GM19240 (cell line): ENCODE measurements at regions not wholly inside any gene's neighbourhood (a gene's known extent, or its start where the extent isn't known, plus 50 kb on each side); places are given as distances from the start of the nearest gene placed in this dataset.
"Not testable (repeated sequence)": the region's sequence is repeated elsewhere in the genome, so short reads cannot be mapped to it uniquely, and the experiment has no call there.

ENCODE experiments used
- DNase-seq: peaks from one replicate; pipeline ENCODE4 v3.0.0; 2011; ENCODE audit warnings: low spot score; ENCODE audit not compliant: insufficient read length

DNA sequence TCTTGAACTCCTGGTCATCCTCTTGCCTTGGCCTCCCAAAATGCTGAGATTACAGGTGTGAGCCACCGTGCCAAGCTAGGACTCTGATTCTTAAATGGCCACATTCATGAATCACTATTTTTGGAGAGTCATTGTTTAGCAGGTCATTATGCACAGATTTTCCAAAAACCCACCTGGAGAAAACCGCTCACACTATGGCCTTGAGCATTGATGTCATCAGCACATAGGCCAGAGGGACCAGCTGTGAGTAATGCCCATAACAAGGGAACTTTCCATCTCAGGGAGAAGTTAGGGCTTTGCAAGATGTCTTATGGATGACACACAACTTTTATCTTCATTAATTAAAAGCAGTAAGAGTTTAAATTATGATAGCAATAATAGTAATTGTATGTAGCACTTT lies 86.4 kb upstream of the KIF5B start:
- no peak for DNase-seq

DNA sequence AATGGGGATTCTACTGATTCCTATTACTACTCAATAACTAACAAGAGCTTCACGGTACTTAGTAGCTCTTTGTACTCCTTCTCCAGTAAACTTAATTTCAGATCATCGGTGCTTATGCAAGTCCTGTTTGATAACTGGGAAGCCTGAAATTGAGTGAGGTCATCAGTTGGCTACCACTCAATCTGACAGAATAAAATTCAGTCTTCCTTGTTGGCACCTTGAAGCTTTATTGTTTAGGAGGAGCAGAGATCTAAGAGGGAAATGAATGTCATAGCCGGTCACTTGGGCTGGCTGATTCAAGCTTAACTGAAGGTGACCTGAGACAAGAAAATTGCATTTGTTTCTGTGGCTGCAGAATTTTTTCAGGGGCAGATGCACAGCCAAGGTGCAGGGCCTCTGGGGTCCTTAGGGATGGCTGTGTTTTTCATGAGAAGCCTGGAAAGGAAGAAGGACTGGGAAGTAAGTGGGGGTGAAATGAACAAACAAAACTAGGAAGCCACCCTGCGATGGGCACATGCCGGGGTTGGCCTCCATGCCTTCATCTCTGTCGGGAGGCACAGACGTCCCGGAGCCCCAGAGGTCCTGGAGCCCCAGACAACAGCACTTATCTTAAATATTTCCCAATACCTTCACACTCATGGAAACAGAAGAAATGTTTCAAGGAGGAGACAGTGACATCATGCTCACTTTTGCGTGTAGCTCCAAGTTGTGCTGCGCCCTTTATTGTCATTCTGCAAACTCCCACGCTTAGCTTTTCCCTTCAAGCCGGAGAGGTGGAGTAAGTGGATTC lies 85.0 kb upstream of the KIF5B start:
- no peak for DNase-seq

GRCh38 chr10:32140403-32140802 lies 84.2 kb upstream of the KIF5B start:
- DNase-seq, result no peak

- no peak for DNase-seq
Measured at GRCh38 chr10:32139223-32140073, 83.2 kb upstream of the KIF5B start.

GRCh38 chr10:32136927-32137326 lies 80.7 kb upstream of the KIF5B start:
- not testable (repeated sequence) for DNase-seq

DNA sequence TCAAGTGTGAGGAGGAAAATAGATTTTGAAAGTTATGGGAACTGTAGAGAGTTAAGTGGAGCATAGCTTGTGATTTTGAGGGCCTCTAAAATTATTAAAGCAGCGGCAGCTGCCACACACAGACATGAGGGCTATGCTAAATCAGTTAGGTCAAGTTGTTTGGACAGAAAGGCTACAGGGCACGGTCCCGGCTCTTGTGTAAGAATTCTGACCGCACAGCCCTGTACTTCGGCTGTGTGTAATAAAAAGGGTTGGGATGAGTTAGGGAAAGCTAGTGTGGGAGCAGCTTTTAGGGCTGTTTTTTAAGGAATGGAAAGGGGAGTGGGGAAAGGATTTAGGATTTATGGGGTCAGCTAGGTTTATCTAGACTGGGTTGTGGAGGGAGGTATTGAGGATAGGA lies 79.6 kb upstream of the KIF5B start:
- DNase-seq, result not testable (repeated sequence)

DNA sequence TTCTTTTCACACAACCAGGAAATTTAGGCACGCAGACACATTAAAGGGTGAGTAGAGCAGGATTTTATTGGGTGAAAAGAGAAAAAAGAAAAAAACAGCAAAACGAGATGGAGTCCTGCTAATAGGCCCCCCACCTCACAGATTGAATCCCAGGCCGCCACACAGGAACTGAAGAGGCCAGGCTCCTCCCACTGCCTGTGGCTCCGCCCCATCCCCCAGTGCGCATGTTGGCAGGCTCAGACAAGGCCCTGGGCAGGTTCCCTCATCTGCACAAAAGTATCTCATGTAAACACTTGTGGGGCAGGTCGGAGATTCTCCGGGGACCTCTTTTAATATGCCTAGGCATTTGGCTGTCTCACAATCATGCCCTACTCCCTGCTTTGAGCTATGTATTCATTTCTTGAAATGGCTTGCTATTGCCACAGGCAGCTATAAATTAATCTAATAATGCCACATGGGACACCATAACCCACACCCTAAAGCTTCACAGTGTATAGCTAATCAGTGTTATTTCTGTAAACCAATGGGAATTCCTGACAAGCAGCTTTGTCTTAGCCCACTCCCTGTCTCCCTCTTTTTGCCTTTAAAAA lies 76.2 kb upstream of the KIF5B start:
- DNase-seq, result no peak

DNA sequence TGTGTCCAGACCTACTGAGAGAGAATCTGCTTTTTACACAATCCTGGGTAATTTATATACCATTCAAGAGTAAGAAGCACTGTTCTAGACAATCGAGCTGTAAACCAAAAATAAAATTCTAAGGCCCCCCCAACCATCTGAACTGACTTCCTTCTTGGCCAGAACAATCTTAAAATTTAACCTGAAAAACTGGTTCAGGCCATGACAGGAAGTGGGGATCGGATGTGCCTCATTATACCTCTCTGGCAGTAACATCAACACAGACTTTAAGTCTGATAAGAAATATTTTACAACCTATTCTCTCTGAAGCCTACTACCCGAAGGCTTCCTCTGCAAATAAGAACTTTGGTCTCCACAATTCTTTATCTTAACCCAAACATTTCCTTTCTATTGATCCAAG lies 75.2 kb upstream of the KIF5B start:
- no peak for DNase-seq

GRCh38 chr10:32130788-32131187 lies 74.6 kb upstream of the KIF5B start:
- DNase-seq, result no peak

GRCh38 chr10:32125023-32125422 lies 68.8 kb upstream of the KIF5B start:
- DNase-seq, result no peak

DNA sequence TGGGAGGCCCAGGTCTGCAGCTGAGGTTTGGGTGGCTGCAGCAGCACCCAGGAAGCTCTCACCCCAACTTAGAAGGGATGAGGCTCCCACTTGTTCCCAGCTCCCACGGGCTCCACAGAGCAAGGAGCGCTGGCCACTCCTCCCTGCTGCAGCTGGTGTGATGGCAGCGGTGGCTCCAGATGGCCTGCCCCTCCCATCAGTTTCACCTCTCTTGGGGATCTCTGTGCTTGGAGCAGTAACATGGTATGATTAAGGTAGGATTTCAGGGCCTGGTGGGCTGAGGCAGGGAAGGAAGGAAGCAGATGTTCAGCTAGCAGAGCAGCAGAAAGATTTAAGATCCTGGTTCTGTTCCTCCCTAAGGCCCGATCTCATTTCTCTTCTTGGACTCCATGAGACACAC lies 66.8 kb upstream of the KIF5B start:
- DNase-seq, result no peak

GRCh38 chr10:32121648-32122047 lies 65.4 kb upstream of the KIF5B start:
- DNase-seq, result no peak

DNA sequence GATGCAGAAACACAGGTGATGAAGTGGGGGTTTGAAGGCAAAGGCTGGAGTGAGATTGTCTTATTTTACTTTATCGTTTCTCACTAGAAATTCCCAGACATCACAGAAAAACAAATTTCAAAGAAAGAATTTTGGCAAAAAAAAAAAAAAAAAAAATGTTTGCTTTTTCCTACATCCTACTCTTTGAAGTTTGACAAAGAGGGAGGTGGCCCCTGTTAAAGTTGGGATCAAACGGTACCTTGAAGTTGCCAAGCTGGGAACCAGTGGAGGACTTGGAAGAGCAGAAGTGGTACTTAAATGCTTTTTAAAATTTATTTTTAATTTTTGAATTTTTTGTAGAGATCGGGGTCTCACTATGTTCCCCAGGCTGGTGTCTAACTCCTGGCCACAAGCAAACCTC lies 63.9 kb upstream of the KIF5B start:
- DNase-seq, result no peak

GRCh38 chr10:32114508-32114907 lies 58.3 kb upstream of the KIF5B start:
- DNase-seq, result no peak

DNA sequence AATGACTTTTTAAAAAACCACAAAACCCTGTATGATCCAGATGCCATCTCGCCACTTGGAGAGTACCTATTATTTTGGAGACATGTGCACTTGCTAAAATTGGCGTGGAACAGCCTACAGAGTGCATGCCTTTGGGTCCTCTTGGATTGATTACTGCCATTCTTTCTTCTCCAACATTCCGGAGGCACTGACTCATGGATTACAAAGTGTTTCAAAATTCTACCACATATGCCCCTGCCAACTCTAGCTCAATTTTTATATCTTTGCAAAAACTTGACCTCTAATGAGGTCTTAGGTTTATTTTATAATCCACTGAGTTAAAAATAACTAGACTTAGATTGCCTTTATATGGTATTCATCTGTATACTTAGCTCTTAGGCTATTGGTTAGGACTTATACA lies 55.8 kb upstream of the KIF5B start:
- DNase-seq, result no peak

DNA sequence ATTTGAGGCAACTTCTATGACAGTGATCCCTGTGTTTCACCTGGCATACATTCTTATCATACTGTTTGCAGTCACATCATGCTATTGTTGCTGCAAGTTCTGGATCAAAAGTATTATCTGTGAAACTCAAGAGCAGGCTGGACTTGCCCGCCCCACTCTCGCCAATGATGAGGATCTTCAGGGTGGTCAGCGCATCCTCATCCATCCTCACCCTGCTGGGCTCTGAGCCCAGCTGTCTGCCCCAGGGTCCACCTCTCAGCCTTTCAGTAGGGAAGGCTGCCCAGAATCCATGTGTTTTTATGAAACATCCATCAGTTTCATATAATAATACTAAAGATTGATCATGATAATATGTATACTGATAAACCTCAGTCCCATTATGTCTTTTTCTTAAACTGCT lies 55.4 kb upstream of the KIF5B start:
- DNase-seq, result no peak

GRCh38 chr10:32110790-32111189 lies 54.6 kb upstream of the KIF5B start:
- DNase-seq, result no peak

- no peak for DNase-seq
Measured at GRCh38 chr10:32109603-32110002, 53.4 kb upstream of the KIF5B start.
